ENCODE measurements at regions not wholly inside any gene's neighbourhood (a gene's known extent, or its start where the extent isn't known, plus 50 kb on each side); places are given as distances from the start of the nearest gene placed in this dataset.
"Not testable (repeated sequence)": the region's sequence is repeated elsewhere in the genome, so short reads cannot be mapped to it uniquely, and the experiment has no call there.

DNA sequence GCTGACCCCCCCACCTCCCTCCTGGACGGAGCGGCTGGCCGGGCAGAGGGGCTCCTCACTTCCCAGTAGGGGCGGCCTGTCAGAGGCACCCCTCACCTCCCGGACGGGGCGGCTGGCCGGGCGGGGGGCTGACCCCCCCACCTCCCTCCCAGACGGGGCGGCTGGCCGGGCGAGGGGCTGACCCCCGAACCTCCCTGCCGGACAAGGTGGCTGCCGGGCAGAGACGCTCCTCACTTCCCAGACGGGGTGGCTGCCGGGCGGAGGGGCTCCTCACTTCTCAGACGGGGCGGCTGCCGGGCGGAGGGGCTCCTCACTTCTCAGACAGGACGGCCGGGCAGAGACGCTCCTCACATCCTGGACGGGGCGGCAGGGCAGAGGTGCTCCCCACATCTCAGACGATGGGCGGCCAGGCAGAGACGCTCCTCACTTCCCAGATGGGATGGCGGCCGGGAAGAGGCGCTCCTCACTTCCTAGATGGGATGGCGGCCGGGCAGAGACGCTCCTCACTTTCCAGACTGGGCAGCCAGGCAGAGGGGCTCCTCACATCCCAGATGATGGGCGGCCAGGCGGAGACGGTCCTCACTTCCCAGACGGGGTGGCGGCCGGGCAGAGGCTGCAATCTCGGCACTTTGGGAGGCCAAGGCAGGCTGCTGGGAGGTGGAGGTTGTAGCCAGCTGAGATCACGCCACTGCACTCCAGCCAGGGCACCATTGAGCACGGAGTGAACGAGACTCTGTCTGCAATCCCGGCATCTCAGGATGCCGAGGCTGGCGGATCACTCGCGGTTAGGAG is 66.2 kb upstream of the PAPPA2 start:
- TF ChIP-seq, protein P1, sequence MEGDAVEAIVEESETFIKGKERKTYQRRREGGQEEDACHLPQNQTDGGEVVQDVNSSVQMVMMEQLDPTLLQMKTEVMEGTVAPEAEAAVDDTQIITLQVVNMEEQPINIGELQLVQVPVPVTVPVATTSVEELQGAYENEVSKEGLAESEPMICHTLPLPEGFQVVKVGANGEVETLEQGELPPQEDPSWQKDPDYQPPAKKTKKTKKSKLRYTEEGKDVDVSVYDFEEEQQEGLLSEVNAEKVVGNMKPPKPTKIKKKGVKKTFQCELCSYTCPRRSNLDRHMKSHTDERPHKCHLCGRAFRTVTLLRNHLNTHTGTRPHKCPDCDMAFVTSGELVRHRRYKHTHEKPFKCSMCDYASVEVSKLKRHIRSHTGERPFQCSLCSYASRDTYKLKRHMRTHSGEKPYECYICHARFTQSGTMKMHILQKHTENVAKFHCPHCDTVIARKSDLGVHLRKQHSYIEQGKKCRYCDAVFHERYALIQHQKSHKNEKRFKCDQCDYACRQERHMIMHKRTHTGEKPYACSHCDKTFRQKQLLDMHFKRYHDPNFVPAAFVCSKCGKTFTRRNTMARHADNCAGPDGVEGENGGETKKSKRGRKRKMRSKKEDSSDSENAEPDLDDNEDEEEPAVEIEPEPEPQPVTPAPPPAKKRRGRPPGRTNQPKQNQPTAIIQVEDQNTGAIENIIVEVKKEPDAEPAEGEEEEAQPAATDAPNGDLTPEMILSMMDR (IDR thresholded peaks at IDR 0.05; ENCODE audit: low read depth, low read length): not testable (repeated sequence)
- not testable (repeated sequence) for TF ChIP-seq EZH2phosphoT487 (IDR thresholded peaks at IDR 0.05; ENCODE audit: low read depth)

Data from OCI-LY3 (cell line).